HEK293T (cell line): ENCODE measurements at regions not wholly inside any gene's neighbourhood (a gene's known extent, or its start where the extent isn't known, plus 50 kb on each side); places are given as distances from the start of the nearest gene placed in this dataset.
"Not testable (repeated sequence)": the region's sequence is repeated elsewhere in the genome, so short reads cannot be mapped to it uniquely, and the experiment has no call there.

Experiments
- BHLHE40 ChIP-seq: fragments of 450-650 bp; IDR thresholded peaks from 2 replicates; pipeline ENCODE4 v1.6.1; 2016; ENCODE audit warnings: mild to moderate bottlenecking, moderate library complexity, borderline replicate concordance
- ELF4 ChIP-seq: fragments of 450-650 bp; IDR thresholded peaks from 2 replicates; pipeline ENCODE4 v1.6.1; 2017; ENCODE audit warnings: antibody characterized with exemption
- FOXA1 ChIP-seq: fragments of 450-650 bp; IDR thresholded peaks from 2 replicates; pipeline ENCODE4 v1.6.1; 2016; ENCODE audit warnings: mild to moderate bottlenecking
- FOXK2 ChIP-seq: fragments of 450-650 bp; IDR thresholded peaks from 2 replicates; pipeline ENCODE4 v1.6.1; 2016; ENCODE audit warnings: mild to moderate bottlenecking
- FOXM1 ChIP-seq: fragments of 450-650 bp; IDR thresholded peaks from 2 replicates; pipeline ENCODE4 v1.6.1; 2017; ENCODE audit warnings: mild to moderate bottlenecking, borderline replicate concordance
- HDGF ChIP-seq: fragments of 450-650 bp; IDR thresholded peaks from 2 replicates; pipeline ENCODE4 v1.6.1; 2017; ENCODE audit warnings: antibody characterized with exemption, borderline replicate concordance
- LEF1 ChIP-seq: fragments of 450-650 bp; IDR thresholded peaks from 2 replicates; pipeline ENCODE4 v1.6.1; 2017; ENCODE audit warnings: mild to moderate bottlenecking, borderline replicate concordance
- NFRKB ChIP-seq: fragments of 450-650 bp; IDR thresholded peaks from 2 replicates; pipeline ENCODE4 v1.6.1; 2016; ENCODE audit warnings: mild to moderate bottlenecking, moderate library complexity
- SP1 ChIP-seq: fragments of 450-650 bp; IDR thresholded peaks from 2 replicates; pipeline ENCODE4 v1.6.1; 2017
- SUZ12 ChIP-seq: fragments of 450-650 bp; IDR thresholded peaks from 2 replicates; pipeline ENCODE4 v1.6.1; 2016; ENCODE audit warnings: mild to moderate bottlenecking

GRCh38 chr19:20358841-20359465 lies 191.9 kb downstream of the ZNF486 start:
- not testable (repeated sequence) for TF ChIP-seq FOXK2, SP1, ELF4, FOXM1, LEF1, BHLHE40, SUZ12, NFRKB, HDGF, FOXA1
